ENCODE measurements at regions not wholly inside any gene's neighbourhood (a gene's known extent, or its start where the extent isn't known, plus 50 kb on each side); places are given as distances from the start of the nearest gene placed in this dataset.

DNA sequence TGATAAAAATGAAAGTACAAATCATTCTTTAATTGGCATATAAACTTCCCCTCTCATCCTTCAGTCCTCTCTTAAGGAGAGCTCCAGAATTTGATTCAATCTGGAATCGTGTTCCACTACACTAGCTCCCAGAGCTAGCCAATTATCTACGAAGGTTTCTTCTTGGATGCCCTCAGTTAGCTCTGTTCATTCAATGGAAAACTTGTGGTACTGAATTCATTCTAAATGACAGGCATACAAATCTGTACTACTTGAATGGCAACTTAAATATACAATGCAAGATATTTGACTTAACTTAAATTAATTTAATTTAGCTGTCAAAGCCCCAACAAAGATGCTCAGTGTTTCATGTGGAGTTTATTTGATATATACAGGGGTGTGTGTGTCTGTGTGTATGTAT is 1474.2 kb upstream of the CELF4 start:
- TF ChIP-seq POLR2A (IDR thresholded peaks at IDR 0.05) = no peak
- no peak for TF ChIP-seq CTCF (IDR thresholded peaks at IDR 0.05 in 8 of 11, conservative IDR thresholded peaks at IDR 0.05 in 3 of 11)
- no peak for TF ChIP-seq POLR2AphosphoS5 (IDR thresholded peaks at IDR 0.05)
